GM21367 (cell line): ENCODE measurements at regions not wholly inside any gene's neighbourhood (a gene's known extent, or its start where the extent isn't known, plus 50 kb on each side); places are given as distances from the start of the nearest gene placed in this dataset.

ENCODE experiments used
- ATAC-seq: cut with Tn5 transposase; IDR thresholded peaks from one replicate; pipeline ENCODE4 v1.9.1; 2021; ENCODE audit not compliant: unreplicated experiment

DNA sequence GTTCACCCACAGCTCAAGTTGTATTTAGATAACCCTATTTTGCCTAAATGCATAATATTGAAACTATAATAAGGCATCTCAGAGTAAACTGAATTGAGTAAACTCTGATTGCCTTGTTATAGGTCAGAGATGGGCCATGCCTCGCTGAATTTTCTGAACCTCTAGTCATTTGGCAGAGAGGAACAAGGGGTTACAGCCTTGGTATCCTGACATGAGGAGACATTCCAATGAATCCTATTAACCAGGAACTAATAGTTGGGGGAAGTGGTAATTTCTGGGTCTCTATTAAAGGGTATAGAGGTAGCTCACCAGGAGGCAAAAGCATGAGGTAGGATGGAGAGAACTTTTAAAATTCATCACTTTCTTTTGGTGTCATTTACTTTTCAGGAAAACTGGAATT, 227.4 kb upstream of the CHST9 start:
- no peak for ATAC-seq

DNA sequence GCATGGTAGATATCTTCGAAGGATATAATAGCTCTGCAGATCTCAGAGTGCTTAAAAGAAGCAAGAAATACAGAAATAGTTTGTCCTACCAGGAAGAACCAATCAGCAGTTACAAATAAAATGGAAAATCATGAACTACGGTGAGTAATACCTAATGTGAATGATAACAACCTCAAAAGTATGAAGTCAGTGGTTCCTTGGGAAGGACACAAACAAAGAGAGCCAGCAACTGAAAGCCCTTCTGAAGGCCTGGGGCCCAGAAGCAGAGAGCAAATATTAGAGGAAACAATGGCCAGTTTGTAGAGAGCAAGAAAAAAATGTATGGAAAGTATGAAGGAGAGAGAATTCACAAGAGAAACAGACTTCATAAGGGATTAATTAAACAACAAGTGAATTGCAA, 226.8 kb upstream of the CHST9 start:
- ATAC-seq = no peak

- no peak for ATAC-seq
Measured at GRCh38 chr18:27411013-27411412, 225.9 kb upstream of the CHST9 start.

GRCh38 chr18:27404855-27405254, 219.7 kb upstream of the CHST9 start:
- ATAC-seq = no peak

DNA sequence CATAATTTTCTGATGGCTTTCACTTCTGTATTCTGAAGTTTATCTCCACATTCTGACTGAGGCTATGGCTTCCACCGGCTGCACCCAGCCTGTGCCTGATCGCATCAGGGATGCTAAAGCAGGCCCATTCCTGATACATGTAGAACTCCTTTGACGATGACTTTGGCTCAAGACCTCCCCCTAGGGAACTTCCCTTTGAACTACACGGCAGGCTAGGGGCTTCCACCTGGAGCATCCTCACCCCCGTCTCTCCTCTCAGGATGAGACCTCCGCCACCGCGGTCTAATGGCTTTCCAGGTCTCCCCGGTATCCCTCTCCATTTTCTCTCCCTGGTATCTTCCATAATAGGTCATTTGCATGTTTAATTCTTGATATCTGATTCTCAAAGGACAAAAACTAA, 214.9 kb upstream of the CHST9 start:
- no peak for ATAC-seq

GRCh38 chr18:27395752-27396151, 210.6 kb upstream of the CHST9 start:
- no peak for ATAC-seq

- no peak for ATAC-seq
Measured at GRCh38 chr18:27394687-27395086, 209.6 kb upstream of the CHST9 start.

DNA sequence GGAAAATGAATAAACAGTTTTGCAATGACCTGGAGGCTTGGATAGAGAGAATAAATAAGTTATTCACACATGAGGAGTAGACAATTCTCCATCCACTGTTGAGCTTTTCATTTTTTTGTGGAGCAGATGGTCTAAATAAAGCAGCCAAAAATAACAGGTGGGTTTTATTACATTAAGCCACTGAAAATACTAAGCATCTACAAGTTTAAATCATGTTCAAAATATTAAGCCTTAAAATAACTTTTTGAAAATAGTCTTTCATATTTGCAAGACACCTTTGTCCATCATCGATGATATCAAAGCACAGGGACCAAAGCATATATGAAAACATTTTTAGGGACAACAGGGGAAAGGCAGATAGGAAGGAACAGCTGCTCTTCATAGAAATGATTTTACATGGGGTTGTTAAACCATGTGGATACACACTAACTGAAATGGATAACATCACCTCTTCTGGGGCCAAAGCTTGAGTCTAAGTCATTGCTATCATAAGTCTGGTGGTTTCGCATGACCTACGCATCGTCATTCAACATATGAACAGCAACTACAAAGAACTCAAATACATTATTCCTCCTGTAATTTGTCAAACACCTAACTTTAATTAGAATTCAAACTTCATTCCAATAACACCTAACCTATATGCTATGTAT, 197.6 kb upstream of the CHST9 start:
- no peak for ATAC-seq

- ATAC-seq = no peak
Measured at GRCh38 chr18:27378431-27379095, 193.5 kb upstream of the CHST9 start.

GRCh38 chr18:27377251-27377650, 192.1 kb upstream of the CHST9 start:
- no peak for ATAC-seq

DNA sequence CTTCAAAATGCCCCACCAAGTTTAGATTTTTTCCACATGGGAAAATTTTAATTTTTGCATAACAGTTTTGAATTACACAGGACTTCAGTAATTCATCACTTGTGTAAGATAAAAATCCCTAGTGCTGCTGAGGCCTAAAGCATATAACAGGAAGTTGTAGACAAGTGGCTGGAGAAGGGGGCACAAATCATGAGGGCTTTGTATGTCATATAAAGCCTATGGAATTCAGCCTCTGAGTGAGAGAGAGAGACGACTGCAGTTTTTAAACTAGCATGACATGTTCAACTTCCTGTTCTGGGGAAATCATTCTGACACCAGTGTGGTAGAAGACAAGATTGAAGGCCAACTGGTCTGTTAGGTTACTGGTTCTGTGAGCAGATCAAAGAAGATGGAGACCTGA, 187.3 kb upstream of the CHST9 start:
- ATAC-seq = no peak

GRCh38 chr18:27366665-27367064, 181.6 kb upstream of the CHST9 start:
- ATAC-seq = no peak

- no peak for ATAC-seq
Measured at GRCh38 chr18:27366151-27366550, 181.0 kb upstream of the CHST9 start.

- ATAC-seq = no peak
Measured at GRCh38 chr18:27363872-27364271, 178.8 kb upstream of the CHST9 start.

DNA sequence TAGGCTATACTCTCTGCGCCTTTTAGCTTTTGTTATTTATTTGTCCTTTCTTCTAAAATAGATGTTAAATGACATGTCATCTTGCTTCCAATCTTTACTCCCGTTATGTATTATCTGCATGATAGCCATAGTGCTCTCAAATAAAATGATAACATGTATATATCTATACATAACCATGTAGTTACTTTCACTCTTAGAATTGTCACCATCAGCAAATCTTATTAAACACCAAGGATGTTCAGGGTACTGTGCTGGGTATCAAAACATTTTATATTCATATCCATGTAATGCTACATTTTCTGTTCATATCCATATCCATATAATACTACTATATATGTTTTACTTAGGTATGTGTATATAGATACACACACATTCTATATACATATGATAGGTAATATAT, 176.4 kb upstream of the CHST9 start:
- ATAC-seq = no peak

GRCh38 chr18:27355308-27355707, 170.2 kb upstream of the CHST9 start:
- ATAC-seq = no peak

GRCh38 chr18:27353273-27353672, 168.2 kb upstream of the CHST9 start:
- ATAC-seq = no peak

- ATAC-seq = no peak
Measured at GRCh38 chr18:27349284-27349882, 164.3 kb upstream of the CHST9 start.

DNA sequence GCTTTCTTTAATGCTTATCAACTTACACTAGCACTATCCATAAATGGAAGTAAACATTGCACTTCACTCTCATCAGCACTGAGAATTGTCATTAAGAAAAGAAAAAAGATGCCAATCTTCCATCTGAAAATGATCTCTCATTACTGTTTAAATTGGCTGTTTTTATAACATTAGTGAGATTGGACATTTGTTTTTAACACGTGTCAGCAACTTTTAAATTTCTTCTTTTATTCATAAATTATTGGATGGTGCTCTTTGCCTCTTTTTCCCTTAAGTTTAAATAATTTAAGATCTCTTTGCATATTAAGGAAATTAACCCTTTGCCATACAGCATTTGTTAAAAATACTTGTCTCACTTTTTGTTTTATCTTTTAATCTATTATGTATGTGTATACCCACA, 146.5 kb upstream of the CHST9 start:
- no peak for ATAC-seq

- ATAC-seq = no peak
Measured at GRCh38 chr18:27314996-27315395, 129.9 kb upstream of the CHST9 start.

GRCh38 chr18:27313678-27314077, 128.6 kb upstream of the CHST9 start:
- no peak for ATAC-seq

DNA sequence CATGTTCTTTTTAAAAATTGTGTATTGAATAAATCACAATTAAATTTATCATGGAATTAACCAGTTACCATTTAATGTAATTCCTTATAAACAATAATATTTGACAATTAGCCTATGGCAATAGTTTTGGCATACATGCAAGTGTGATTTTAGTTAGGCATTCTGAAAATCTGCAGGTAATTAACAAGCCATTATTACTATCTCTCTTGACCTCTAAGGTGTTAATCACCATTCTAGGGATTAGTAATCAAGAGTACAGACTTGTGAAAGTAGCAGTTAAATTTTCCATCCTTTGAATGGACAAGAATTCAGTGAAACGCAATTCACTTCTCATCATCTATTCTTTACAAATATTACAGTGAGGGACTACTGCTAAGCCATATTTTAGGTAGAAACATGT, 127.7 kb upstream of the CHST9 start:
- no peak for ATAC-seq

- ATAC-seq = no peak
Measured at GRCh38 chr18:27312153-27312552, 127.0 kb upstream of the CHST9 start.
